Left kidney (tissue), 1 donor: ENCODE measurements at regions not wholly inside any gene's neighbourhood (a gene's known extent, or its start where the extent isn't known, plus 50 kb on each side); places are given as distances from the start of the nearest gene placed in this dataset.
A peak's percentile ranks its signal among the peaks of the same experiment; 100 is the strongest.

Source experiments
- DNase-seq: peaks from one replicate; pipeline ENCODE4 v3.0.0-alpha.2; 2013

DNA sequence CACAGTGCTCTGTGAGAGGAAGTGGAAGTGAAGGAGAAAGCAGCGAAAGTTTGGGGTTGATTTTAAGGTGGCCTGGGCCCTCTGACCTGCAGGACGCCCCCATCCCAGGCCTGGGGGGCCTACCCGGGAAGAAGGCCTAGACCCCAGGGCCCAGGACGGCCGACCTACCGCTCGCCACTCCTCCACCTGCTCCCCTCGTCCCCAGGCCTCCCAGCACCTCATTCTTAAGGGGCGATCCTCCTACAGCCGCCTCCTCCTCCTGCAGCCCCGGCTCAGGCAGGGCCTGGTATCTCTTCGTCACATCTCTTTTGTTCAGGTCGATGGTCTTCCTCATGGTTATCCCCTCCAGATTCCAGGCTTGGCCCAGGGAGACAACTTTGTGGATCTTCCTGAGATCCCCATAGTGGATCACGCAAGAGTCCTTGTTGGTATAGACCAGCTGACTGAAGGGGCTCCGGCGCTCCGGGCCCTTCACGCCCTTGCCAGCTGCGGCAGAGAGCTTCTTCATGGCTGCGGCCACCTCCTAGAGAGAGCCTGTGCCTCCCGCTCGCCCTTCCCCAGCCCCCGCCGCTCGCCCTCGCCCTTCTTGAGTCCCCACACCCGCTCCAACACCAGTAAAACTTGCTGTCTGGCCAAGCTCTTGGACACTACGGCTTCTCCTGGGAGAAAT lies 117.5 kb downstream of the OR13A1 start:
- no peak for DNase-seq

DNA sequence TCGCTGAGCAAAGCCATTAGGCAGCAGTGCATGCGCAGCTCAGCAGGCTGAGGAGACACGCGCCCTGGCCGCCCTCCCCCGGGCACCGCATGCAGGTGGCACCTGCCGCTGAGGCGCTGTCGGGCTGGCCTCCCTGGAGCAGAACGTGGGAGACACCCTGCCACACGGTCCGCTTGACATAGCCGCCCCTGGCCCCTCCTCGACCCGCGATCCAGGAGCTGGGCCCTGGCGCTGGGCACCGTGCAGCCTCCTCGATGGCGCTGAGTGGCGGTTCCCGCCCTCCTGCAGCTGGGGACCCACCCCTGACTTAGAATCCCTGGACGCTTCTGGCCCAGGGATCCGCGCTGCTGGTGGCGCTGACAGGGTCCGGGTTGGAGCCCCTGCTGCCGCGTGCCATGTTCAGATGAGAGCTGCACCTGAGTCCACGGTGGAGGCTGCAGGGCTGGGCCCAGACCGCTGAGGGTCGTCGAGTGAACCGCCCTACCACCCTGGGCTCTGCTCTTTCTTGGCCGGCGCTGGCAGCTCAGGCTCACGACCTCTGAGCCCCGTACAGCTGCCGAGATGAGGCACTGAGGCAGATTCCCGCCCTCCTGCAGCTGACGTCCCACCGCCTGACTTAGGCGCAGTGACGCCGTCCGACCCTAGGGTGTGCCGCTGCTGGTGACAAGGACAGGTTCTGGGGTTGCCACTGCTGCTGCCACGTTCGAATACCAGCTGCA lies 116.8 kb downstream of the OR13A1 start:
- no peak for DNase-seq

DNA sequence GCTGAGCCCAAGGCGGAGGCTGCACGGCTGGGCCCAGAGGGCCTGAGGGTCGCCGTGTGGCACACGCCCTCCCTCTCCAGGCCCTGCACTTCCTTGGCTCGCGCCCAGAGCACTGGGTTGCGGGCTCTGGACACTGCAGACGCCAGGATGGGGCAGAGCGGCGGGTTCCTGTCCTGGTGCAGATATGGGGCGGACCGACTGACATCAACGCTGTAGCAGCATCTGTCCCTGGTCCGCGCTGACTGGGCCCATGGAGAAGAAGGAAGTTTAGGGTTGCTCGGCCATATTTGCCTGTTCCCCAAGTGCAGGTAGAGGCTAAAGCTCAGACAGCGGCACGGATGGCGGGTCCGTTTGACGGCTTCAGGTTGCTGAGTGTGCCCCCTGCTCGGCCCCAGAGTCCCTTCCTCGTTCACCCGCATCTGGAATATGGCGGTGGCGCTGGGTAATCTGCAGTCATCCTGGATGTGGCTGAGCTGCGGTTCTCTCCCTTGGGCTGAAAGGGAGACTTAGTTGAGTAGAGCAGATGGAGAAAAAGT lies 116.1 kb downstream of the OR13A1 start:
- no peak for DNase-seq

DNA sequence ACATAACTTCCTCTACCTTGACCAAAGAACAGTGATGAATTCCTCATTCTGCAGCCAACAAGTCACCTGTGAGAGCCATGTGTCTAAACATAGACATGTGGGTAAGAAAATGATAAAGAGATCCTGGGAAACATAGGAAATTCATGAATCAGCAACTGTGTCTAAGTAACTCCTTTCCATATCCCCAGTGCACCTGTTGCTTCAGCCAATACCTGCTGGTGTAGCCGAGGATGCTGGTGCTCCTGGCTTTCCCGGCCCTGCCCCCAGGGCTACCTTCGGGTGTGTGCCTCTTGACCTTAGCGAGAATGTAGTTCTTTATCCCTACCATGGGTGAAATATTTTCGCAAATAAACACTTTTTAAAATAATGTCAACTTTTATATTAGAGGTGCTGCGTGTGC lies 114.1 kb downstream of the OR13A1 start:
- no peak for DNase-seq

DNA sequence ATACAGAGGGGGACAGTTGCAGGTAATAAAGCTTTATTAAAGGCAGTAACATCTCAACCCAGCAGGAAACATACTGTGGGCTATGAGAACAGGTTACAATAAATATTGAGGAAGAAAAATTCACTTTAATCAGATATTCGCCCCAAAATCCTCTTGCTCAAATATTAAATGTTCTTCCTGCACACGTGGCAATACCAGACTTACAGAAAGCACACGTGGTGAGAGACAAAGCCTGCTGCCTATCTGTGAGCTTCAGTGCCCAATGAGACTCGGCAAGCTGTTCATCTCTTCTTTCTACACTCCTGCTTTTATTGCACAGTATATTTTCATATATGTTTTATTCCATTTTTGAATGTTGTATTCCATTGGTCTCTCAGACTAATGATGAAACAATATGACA lies 113.2 kb downstream of the OR13A1 start:
- no peak for DNase-seq

DNA sequence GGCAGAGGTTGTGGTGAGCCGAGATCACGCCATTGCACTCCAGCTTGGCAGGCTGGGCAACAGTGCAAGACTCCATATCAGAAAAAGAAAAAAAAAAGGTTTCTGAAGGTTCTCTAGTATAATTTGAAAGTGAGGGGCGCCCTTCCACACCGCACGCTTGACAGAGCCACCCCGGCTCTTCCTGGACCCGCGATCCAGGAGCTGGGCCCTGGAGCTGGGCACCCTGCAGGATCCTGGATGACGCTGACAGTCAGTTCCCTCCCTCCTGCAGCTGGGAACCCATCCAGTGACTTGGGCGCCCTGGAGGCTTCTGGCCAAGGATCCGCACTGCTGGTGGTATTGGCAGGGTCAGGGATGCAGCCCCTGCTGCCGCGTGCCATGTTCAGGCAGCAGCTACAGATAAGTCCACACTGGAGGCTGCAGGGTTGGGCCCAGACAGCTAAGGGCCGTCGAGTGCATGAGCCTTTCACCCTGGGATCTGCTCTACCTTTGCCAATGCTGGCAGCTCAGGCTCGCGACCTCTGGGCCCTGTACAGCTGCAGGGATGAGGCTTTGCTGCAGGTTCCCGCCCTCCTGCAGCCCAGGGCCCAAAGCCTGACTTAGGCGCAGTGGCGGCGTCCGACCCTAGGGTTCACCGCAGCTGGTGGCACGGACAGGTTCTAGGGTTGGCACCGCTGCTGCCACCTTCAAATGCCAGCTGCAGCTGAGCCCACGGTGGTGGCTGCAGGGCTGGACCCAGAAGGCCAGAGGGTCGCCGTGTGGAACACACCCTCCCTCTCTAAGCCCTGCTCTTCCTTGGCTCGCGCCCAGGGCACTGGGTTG lies 110.2 kb downstream of the OR13A1 start:
- DNase-seq = no peak

DNA sequence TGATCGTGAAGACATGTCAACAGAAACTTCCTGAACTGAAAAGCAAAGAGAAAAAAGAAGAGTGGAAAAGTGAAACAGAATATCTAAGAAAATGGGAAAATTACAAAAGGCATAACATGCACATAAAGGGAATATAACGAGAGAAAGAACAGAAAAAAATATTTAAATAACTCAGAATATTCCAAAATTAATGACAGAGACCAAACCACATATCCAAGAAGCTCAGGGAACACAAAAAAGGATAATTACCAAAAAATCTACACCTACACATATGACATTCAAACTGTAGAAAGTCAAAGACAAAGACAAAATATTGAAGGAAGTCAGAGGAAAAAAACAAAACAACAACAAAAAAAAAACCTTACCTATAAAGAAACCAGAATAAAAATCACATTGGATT lies 105.5 kb downstream of the OR13A1 start:
- DNase-seq = no peak

DNA sequence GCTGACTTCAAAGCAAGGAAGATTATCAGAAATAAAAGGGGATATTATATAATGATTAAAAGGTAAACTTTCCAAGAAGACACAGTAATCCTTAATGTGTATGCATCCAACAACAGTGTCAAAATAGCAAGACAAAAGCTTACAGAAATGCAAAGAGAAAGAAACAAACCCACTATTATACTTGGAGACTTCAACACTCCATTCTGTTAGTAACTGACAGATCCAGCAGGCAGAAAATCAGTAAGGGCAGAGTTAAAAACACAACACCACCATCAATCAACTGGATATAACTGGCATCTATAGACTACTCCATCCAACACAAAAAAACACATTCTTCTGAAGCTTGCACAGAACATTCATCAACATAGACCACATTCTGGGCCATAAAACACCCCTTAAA lies 103.8 kb downstream of the OR13A1 start:
- no peak for DNase-seq

DNA sequence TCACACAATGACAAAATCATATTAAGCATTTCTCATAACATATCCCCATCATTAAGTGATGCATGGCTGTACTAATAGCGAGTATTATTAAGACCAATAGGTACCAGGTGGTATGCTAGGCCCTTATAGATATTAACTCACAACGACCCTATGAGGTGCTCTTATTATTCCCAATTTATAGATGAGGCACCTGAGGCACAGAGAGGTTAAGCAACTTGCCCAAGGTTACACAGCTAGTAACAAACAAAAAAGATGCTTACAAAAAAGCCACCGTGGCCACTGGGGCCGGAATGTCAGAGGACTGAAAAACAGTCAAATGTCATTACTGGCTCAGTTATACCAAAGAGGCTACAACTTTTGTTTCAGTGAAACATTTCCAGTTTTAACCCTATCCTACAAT lies 96.0 kb downstream of the OR13A1 start:
- no peak for DNase-seq

DNA sequence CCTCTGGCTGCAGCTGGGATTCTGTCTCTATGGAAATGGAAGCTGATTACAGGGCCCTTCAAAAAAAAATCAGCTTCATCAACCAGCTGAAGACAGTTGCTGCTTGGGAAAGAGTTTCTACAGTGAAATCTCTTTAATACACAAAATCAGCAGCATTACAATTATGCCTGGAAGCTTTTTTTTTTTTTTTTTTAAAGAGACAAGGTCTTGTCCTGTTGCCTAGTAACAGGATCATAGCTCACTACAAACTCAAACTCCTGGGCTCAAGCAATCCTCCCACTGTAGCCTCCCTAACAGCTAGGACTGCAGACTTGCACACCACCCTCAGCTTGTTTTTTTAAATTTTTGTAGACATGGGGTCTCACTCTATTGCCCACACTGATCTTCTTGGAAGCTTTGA lies 94.5 kb downstream of the OR13A1 start:
- peak; percentile 4 for DNase-seq

DNA sequence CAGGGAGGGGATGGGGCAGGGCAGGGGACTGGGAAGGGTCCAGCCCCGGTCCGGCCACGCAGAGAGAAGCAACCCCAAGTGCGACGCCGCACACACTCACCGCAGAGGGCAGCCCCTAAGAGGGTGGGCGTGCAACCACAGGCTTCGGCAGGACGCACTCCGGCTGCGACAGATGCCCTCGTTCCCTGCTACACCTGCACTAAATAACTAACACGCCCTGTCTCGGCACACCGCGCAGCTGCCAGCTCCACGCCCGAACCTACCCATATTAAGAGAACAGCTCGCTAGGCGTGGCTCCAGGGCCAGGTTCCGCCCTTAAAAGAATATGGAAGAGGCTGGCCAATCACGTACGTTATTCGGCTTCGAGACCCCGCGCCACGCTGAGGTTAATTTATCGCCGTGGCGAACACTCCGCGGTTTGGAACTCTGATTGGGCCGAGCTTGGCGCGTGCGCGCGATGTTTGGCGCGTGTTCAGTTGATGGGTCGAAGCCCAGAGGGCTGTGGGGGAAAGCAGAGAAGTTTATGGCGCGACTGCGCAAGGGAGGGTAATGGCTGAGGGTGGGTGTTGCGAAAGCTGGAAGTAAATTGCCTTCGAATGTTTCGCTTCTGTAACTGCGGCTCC lies 91.1 kb downstream of the OR13A1 start:
- DNase-seq = no peak

DNA sequence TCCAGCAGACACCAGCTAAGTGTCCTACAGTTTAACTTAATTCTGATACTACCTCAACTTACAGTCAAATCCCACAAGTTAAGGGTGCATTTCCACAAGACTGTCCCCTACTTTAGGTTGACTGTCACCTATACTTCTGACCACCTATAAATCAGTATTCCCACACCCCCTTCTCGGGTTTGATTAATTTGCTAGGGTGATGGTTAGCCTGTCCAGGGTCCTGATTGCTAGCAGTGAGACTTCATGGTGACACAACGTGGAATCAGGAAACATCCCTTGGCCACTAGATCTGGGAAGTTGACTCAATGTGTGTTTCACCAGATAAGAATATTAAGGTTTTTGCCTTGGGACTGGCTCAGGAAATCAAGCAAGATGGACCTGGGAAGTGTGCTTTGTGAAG lies 88.4 kb downstream of the OR13A1 start:
- no peak for DNase-seq

DNA sequence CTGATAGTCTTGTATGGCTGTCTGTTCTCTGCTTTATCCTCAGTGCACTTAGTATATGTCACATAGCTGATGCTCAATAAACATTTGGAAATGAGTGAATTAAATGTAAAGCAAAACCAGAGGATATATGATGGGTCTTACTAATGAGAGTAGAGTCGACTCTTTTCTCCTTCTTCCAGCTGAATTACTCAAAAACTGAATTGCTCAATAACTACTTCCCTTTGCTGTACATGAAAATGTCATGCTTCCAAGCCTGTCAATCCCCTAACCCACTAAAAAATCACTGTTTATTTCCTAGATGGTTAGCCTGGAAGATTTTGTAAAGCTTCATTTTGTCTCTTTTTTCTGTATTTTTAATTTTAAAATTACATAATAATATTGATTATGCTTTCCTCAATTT lies 88.0 kb downstream of the OR13A1 start:
- DNase-seq = no peak

DNA sequence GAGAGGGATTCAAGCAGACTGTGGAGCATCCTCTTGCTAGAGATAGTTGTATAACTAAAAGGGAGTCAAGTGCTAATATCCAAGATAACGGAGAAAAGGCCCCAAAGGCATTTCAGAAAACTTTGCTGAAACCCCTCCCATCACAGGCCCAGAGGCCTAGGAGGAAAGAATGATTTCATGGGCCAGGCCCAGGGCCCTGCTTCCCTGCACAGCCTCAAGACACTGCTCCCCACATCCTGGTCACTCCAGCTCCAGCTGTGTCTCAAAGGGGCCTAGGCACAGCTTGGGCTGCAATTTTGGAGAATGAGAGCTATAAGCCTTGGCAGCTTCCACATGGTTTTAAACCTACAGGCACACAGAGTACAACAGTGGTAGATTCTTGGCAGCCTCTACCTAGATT lies 85.6 kb downstream of the OR13A1 start:
- no peak for DNase-seq

DNA sequence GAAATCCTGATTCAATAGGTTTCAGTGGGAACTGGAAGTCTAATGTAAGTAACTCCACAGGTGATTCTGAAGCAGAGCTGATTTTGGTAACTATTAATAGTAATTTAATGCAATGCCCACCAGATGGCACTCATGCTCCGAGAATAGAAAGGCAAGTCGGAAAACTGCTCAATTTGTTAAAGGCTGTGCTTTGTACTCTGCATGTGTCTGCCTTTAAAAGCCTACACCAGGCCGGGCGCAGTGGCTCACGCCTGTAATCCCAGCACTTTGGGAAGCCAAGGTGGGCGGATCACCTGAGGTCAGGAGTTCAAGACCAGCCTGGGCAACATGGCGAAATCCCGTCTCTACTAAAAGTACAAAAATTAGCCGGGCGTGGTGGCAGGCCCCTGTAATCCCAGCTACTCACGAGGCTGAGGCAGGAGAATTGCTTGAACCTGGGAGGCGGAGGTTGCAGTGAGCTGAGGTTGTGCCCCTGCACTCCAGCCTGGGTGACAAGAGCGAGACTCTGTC lies 80.1 kb downstream of the OR13A1 start:
- peak; percentile 68 for DNase-seq

DNA sequence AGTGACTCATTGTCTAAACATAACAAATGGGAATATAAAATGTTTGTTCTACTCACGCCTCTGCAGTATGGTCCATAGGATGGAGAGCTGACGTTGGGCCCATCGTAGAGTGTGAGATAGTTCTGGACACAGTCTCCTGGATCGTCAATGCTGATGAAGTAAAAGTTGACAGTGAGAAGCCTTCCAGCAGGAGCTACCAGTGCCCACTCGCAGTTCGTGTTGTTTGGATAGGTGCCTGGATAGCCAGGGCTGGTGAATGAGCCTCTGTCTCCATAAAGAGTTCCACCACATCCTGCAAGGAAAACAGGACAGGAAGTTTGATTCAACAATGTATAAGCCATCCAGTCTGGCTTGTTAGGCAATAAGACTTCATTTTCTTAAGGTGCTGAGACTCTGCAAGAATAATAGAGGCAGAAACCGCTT lies 79.6 kb downstream of the OR13A1 start:
- no peak for DNase-seq

DNA sequence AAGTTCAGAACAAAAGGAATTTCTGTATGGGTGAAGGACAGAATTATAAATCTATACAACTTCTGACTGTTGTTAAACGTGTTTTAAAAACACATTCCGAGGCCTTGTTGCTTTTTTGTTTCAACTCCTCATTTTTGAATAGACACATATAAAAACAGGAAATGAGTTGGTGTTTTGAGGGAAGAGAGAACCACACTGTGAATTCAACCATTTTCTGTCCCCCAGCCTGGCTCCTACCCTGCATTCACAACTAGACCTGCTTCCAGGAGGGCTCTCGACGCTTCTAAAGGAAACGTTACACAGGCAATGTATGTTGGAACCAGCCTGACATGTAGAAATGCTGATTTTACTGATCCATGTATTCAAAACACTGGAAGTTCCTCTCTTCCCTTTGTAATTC lies 76.5 kb downstream of the OR13A1 start:
- no peak for DNase-seq

DNA sequence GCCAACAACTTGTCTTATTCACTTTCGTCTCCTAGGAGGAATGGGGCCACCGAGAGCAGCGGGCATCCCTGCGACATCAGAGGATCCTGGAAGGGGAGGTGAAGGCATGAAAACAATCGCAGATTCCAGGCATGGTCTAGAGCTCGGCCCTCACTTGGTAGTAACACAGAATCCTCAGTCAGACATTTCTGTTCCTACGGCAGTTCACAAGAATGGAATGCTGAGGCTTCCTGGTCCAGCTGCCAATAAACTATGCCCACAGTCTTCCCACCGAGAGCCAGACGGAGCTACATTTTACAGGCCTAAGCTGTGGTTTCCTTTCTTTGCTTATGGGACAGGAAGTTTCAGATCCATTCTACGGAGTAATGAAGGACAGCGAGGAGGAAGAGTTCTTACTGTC lies 75.8 kb downstream of the OR13A1 start:
- DNase-seq = no peak

DNA sequence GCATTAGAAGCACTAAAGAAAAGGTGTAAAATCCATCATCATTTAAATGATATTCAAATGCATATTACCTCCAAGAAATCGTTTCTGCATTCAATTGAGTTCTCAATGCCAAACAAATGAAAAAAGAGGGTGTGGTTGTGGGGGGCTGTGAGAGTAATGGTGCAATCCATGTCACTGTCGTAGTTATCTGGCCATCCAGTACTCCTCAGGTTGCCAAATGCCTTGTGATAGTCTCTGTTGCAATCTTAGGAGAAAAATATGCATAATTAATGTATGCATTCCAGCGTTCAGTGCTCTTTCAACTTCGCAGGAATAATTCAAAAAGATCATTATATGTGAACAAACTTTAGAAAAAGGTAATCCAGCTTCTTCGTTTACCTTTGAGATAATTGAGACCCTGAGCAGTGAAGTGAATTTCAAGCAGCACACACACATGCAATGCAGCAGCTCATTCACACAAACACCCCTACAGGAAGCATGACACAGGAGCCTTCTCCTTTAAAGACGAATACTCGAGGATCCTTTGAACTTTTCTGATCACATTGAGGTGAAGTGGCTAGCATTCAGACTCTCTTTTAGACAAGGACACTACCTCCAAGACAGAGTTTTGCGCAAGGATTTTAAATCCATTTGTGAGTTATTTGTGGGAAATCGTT lies 73.4 kb downstream of the OR13A1 start:
- DNase-seq = no peak

DNA sequence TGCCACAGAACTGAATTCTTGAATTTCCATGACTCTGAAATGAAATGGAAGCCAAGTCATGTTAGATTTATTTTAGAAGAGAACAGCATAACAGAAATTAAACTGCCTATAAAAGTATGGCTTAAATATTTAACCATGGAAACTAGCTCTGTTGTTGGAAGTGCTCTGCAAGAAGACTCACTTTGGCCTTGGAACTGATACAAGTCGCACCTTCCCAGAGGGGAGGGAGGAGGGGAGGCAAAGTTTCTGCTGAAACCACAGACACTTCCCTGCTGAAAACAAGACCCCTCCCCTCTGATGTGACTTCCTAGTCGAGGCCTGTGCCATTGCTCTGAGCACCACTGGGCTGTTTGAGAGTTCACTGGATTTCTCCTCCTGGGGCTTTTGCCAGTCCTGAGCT lies 72.1 kb downstream of the OR13A1 start:
- DNase-seq = no peak

DNA sequence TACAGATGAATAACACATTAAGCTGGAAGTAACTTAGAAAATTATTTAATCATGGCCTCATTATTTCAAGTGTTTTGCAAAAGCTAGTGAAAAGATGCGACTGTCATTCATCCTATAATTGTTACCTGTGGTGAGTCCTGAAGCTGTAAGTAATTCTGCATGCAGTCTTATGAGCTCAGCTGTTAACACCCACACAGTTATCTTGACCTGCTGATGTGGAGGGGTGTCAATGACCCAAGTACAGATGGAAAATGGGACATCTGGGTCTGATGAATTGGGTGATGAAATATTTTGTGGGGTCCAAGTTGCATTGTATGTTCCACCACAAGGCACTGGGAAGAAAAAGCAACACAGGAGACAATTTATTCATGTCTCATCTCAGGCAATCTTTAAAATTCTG lies 68.9 kb downstream of the OR13A1 start:
- no peak for DNase-seq
